ENCODE measurements at regions not wholly inside any gene's neighbourhood (a gene's known extent, or its start where the extent isn't known, plus 50 kb on each side); places are given as distances from the start of the nearest gene placed in this dataset.

- no peak overlapping the region for H3K9ac ChIP-seq (ENCODE audit: insufficient read depth, low read length)
- DNase-seq (ENCODE audit: low read depth in 2 of 2): no peak
These were observed 85.9 kb upstream of the NPVF start for GRCh38 chr7:25314094-25314730.

GRCh38 chr7:25314731-25315267 is 86.5 kb upstream of the NPVF start:
- H3K36me3 ChIP-seq (ENCODE audit: control insufficient read depth, insufficient read depth, low read length): no peaks in the 10 kb centered on the region
- H3K4me1 ChIP-seq (ENCODE audit: control insufficient read depth, extremely low read depth, insufficient read depth, low read length): no peaks in the 10 kb centered on the region
- TF ChIP-seq CTCF (conservative IDR thresholded peaks at IDR 0.05 in 1 of 2, IDR thresholded peaks at IDR 0.05 in 1 of 2; ENCODE audit: low read depth in 1 of 2, low read length in 2 of 2): no peak
- TF ChIP-seq EZH2 (IDR thresholded peaks at IDR 0.05; ENCODE audit: low read length, missing control alignments): no peak
- no peak overlapping the region for H2AFZ ChIP-seq (ENCODE audit: low read length)
- H3K9me3 ChIP-seq (ENCODE audit: control insufficient read depth, insufficient read depth, low read depth, low read length): no peaks in the 10 kb centered on the region
- no peak overlapping the region for H3K4me2 ChIP-seq (ENCODE audit: extremely low read depth, insufficient read depth, low read length)
- no peaks in the 10 kb centered on the region for H4K20me1 ChIP-seq (ENCODE audit: control insufficient read depth, extremely low read depth, insufficient read depth, low read length)
- no peaks in the 10 kb centered on the region for H3K27me3 ChIP-seq (ENCODE audit: control insufficient read depth, insufficient read depth, low read length)
- no peak overlapping the region for H3K9ac ChIP-seq (ENCODE audit: insufficient read depth, low read length)
- no peaks in the 10 kb centered on the region for H3K79me2 ChIP-seq (ENCODE audit: control insufficient read depth, insufficient read depth, low read length)
- H3K27ac ChIP-seq (ENCODE audit: insufficient read depth, low read length): no peak overlapping the region
- DNase-seq (ENCODE audit: low read depth in 2 of 2): peak in 1 of 2 donors; percentile 6
- H3K4me3 ChIP-seq (replicated peaks in 1 of 4; ENCODE audit: control extremely low read depth in 1 of 4, insufficient read depth in 1 of 4, low read depth in 3 of 4, low read length in 4 of 4): no peak overlapping the region

More at GRCh38 chr7:25314094-25314730, 85.9 kb upstream of the NPVF start:
- Histone ChIP-seq H3K27me3 (ENCODE audit: control insufficient read depth, insufficient read depth, low read length) (no peaks in the 10 kb centered on the region), H4K20me1 (ENCODE audit: control insufficient read depth, extremely low read depth, insufficient read depth, low read length) (no peaks in the 10 kb centered on the region), H3K79me2 (ENCODE audit: control insufficient read depth, insufficient read depth, low read length) (no peaks in the 10 kb centered on the region), H3K9me3 (ENCODE audit: control insufficient read depth, insufficient read depth, low read depth, low read length) (no peaks in the 10 kb centered on the region), H3K36me3 (ENCODE audit: control insufficient read depth, insufficient read depth, low read length) (no peaks in the 10 kb centered on the region), H3K4me2 (ENCODE audit: extremely low read depth, insufficient read depth, low read length) (no peak overlapping the region), H3K4me1 (ENCODE audit: control insufficient read depth, extremely low read depth, insufficient read depth, low read length) (no peaks in the 10 kb centered on the region), H3K4me3 (replicated peaks in 1 of 4; ENCODE audit: control extremely low read depth in 1 of 4, insufficient read depth in 1 of 4, low read depth in 3 of 4, low read length in 4 of 4) (no peak overlapping the region), H3K27ac (ENCODE audit: insufficient read depth, low read length) (no peak overlapping the region), H2AFZ (ENCODE audit: low read length) (no peak overlapping the region)
- no peak for TF ChIP-seq EZH2 (IDR thresholded peaks at IDR 0.05; ENCODE audit: low read length, missing control alignments)
- TF ChIP-seq CTCF (conservative IDR thresholded peaks at IDR 0.05 in 1 of 2, IDR thresholded peaks at IDR 0.05 in 1 of 2; ENCODE audit: low read depth in 1 of 2, low read length in 2 of 2): no peak

GRCh38 chr7:25316366-25316765 is 88.1 kb upstream of the NPVF start:
- Histone ChIP-seq H3K4me2 (ENCODE audit: extremely low read depth, insufficient read depth, low read length) (no peak overlapping the region), H2AFZ (ENCODE audit: low read length) (no peak overlapping the region), H4K20me1 (ENCODE audit: control insufficient read depth, extremely low read depth, insufficient read depth, low read length) (no peaks in the 10 kb centered on the region), H3K9me3 (ENCODE audit: control insufficient read depth, insufficient read depth, low read depth, low read length) (no peaks in the 10 kb centered on the region), H3K36me3 (ENCODE audit: control insufficient read depth, insufficient read depth, low read length) (no peaks in the 10 kb centered on the region), H3K4me1 (ENCODE audit: control insufficient read depth, extremely low read depth, insufficient read depth, low read length) (no peaks in the 10 kb centered on the region), H3K79me2 (ENCODE audit: control insufficient read depth, insufficient read depth, low read length) (no peaks in the 10 kb centered on the region), H3K27me3 (ENCODE audit: control insufficient read depth, insufficient read depth, low read length) (no peaks in the 10 kb centered on the region), H3K9ac (ENCODE audit: insufficient read depth, low read length) (no peak overlapping the region), H3K27ac (ENCODE audit: insufficient read depth, low read length) (no peak overlapping the region), H3K4me3 (replicated peaks in 1 of 4; ENCODE audit: control extremely low read depth in 1 of 4, insufficient read depth in 1 of 4, low read depth in 3 of 4, low read length in 4 of 4) (no peak overlapping the region)
- TF ChIP-seq EZH2 (IDR thresholded peaks at IDR 0.05; ENCODE audit: low read length, missing control alignments): no peak
- no peak for TF ChIP-seq CTCF (conservative IDR thresholded peaks at IDR 0.05 in 1 of 2, IDR thresholded peaks at IDR 0.05 in 1 of 2; ENCODE audit: low read depth in 1 of 2, low read length in 2 of 2)
- DNase-seq (ENCODE audit: low read depth in 2 of 2): no peak
